ENCODE measurements at regions not wholly inside any gene's neighbourhood (a gene's known extent, or its start where the extent isn't known, plus 50 kb on each side); places are given as distances from the start of the nearest gene placed in this dataset.
"Not testable (repeated sequence)": the region's sequence is repeated elsewhere in the genome, so short reads cannot be mapped to it uniquely, and the experiment has no call there.

DNA sequence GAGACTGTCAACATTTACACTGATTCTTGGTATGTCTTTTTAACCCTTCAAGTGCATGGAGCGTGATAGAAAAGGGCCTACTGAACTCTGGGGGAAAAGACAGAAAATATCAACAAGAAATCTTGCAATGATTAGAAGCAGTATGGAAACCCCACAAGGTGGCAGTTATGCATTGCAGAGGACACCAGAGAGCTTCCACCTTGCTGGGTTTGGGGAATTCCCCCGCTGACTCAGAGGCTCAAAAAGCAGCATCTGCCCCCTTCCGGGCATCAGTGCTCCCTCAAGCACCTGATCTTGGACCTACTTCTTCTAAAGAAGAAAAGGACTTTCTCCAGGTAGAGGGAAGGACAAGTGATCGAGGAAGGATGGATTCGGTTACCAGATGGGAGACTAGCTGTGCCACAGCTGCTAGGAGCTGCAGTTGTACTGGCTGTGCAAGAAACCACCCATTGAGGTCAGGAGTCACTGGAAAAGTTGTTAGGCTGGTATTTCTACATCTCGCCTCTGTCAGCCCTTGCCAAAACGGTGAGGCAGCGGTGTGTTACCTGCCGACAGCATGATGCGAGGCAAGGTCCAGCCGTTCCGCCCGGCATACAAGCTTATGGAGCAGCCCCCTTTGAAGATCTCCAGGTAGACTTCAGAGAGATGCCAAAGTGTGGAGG lies 102.8 kb upstream of the OSBPL11 start:
- not testable (repeated sequence) for DNase-seq

DNA sequence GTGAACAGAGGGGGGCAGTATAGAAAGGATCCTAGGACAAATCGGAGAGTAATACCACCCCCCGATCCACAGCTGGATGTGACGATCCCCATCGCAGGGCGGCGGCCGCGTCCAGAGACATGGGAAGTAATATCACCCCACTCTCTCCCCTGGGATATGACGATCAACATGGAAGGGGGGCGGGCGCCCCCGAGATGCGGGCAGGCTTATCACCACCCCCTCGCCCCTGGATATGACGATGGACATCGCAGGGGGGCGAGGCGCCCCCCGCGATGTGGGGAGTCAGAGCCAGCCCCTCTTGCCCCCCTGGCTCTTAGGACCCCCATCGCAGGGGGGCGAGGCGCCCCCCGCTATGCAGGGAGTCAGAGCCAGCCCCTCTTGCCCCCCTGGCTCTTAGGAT lies 120.4 kb upstream of the OSBPL11 start:
- DNase-seq: no peak

DNA sequence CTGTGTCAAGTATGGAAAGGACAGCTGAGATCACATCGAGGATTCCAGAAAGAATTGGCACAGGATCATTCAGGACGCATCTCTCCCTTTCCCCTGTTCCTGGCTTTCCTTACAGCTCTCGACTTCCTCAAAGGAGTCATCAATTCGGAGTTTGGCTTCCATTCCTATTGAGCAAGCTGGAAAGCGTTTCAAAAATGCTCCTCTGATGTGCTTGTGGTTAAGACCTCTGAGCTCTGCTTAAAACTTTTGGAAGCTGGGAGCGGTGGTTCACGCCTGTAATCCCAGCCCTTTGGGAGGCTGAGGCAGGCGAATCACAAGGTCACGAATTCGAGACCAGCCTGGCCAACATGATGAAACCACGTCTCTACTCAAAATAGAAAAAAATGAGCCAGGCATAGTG lies 136.9 kb upstream of the OSBPL11 start:
- DNase-seq: not testable (repeated sequence)

DNA sequence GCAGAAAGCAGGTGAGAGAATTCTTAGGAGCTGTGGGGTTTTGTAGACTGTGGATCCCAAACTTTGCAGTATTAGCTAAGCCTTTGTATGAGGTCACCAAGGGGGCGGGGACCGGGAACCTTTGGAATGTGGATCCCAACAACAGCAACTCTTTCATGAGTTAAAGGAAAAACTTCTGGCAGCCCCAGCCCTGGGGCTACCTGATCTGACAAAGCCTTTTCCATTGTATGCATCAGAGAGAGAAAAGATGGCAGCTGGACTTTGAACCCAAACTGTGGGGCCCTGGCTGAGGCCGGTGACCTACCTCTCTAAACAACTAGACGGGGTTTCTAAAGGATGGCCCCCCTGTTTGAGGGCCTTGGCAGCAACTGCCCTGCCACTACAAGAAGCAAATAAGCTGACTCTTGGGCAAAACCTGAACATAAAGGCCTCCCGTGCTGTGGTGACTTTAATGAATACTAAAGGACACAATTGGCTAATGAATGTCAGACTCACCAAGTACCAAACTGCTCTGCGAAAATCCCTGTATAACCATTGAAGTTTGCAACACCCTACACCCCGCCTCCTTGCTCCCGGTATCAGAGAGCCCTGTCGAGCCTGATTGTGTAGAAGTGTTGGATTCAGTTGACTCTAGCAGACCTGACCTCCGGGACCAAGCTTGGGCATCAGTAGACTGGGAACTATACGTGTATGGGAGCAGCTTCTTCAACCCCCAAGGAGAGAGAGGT lies 146.9 kb upstream of the OSBPL11 start:
- not testable (repeated sequence) for DNase-seq

DNA sequence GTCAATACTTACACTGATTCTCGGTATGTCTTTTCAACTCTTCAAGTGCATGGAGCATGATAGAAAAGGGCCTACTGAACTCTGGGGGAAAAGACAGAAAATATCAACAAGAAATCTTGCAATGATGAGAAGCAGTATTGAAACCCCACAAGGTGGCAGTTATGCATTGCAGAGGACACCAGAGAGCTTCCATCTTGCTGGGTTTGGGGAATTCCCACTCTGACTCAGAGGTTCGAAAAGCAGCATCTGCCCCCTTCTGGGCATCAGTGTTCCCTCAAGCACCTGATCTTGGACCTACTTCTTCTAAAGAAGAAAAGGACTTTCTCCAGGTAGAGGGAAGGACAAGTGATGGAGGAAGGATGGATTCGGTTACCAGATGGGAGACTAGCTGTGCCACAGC lies 147.5 kb upstream of the OSBPL11 start:
- DNase-seq: not testable (repeated sequence)

DNA sequence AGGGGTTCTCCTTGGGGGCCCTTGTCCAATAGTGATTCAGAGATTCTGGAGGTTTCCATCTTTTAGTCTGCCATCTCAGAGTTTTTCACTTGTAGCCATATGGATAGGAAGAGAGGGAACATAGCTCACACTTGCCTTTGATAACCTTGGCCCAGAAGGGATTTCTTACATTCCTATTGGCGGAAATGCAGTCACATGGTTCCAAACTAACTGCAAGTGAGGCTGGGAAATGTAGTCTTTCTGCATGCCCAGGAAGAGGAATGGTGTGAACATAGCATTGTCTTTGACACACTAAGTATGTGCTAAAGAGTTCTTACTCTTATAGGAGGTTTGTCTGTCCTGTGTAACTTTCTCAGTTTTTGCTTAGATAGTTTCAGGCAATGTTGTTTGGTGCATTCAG lies 161.8 kb upstream of the OSBPL11 start:
- not testable (repeated sequence) for DNase-seq

DNA sequence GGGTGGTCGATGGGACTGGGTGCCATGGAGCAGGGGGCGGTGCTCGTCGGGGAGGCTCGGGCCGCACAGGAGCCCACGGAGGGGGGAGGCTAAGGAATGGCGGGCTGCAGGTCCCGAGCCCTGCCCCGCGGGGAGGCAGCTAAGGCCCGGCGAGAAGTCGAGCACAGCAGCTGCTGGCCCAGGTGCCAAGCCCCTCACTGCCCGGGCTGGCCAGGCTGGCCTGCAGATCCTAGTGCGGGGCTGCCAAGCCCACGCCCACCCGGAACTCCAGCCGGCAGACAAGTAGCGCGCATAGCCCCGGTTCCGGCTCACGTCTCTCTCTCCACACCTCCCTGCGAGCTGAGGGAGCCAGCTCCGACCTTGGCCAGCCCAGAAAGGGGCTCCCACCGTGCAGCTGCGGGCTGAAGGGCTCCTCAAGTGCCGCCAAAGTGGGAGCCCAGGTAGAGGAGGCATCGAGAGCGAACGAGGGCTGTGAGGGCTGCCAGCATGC lies 163.4 kb upstream of the OSBPL11 start:
- DNase-seq: peak; percentile 20

DNA sequence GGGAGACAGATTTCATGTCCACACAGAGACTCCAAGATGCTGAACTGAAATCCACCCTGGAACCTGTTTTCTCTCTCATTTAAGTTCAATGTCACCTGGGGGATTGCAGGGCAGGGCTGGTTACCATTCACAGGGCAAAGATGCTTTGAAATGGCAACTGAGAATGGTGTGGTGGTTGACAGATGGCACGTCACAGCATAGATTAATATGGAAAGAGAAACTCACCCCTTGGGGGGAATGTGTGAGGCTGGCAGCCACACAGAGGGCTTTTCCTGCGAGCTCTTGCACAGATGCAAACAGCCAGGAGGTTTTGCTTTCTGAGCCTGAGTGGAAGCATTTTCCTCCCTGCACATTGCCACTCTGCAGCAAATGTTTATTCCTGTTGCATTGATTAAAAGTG lies 167.3 kb upstream of the OSBPL11 start:
- DNase-seq: not testable (repeated sequence)

DNA sequence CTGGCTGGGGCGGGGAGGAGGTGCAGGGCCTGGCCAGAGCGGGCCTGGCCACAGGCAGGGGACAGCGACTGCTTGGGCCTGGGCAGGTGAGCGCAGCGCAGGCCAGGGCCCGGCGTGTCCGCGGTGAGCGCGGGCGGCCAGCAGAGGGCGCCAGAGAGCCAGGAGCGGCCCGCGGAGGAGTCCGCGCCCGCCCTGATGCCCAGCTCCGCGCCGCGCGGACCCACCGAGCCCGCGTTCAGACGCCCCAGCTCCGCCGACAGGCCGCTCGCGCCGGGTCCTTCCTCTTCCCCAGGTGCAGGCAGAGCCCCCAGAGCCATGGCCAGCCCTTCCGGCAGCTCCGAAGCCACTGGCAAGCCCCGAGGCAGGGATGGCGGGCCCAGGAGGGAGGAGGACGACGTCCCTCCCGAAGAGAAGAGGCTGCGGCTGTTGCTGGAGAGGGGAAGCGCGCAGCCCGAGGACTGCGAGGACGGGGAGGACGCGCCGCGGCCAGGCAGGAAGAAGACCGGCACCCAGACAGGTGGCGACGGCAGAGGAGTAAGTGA lies 171.1 kb upstream of the OSBPL11 start:
- peak; percentile 12 for DNase-seq

DNA sequence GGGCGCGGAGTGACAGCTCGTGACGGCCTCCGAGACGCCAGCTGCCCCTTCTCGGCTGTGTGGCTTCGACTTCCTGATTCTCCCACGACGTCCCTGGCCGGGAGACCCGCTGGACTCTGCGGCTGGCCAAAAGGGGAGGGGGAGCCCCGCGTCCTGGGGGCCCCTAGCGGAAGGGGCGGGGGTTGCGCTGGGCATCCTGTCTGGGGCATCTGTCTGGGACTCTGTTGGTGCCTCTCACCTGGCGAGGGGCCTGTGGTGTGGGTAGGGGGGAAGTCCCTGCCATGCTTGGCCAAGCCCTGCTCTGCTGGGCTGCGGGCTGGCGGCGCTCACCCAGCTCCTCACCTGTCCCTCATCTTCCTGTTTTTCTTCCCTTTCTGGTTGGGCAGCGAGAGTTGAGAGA lies 171.6 kb upstream of the OSBPL11 start:
- DNase-seq: not testable (repeated sequence)

DNA sequence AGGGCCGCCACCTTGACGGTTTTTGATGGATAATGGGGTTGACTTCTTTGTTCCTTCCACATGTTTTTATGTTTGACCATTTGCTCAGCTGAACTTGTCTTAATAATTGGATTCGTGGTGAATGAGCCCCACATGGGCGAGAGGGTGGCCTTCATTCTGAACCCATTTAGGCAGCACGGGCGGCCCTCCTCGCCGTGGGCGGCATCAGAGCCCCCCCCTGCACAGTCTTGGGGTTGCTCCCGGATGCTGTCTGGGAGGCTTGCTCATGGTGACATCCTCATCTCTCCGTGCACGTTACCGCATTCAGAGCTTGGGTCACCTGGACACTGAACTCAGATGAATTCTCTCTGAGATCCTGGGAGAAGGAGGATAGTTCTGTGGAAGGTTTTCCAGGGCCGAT lies 172.3 kb upstream of the OSBPL11 start:
- no peak for DNase-seq

DNA sequence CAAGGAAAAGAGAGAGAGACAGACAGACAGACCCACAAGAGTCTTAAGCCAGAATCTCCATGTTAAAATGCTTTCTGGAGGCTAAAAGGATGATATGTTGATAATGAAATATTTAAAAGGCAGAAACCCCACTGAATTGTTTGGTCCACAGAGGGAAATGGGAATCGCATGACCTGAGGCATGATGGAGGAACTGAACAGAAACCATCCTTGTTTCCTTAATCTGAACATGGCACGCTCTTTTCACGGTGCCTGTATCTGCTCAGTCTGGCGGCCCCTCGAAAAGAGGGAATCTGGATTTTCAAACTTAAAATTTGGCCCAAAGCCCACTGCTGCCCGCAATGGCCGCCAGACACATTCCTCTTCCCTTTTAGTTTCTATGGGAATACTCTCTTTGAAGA lies 173.5 kb upstream of the OSBPL11 start:
- DNase-seq: not testable (repeated sequence)

DNA sequence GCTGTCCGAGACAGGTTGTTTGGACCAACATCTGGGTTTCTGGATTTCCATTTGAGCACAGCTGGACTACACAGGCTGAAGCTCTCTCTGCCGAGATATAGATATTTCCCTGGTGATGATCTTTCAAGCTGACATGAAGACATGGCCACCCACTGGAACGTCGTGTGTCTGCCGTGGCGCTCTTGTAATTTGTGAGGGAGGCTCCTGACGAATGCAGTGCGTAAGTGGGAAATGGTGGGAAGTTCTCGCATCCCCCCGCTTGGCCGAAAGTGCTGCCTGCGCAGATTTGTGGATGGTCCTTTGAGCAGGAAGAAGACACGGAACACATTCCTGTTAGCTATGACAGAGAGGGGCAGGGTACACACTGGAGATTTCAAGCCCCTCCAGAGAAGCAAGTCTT lies 176.2 kb upstream of the OSBPL11 start:
- not testable (repeated sequence) for DNase-seq

DNA sequence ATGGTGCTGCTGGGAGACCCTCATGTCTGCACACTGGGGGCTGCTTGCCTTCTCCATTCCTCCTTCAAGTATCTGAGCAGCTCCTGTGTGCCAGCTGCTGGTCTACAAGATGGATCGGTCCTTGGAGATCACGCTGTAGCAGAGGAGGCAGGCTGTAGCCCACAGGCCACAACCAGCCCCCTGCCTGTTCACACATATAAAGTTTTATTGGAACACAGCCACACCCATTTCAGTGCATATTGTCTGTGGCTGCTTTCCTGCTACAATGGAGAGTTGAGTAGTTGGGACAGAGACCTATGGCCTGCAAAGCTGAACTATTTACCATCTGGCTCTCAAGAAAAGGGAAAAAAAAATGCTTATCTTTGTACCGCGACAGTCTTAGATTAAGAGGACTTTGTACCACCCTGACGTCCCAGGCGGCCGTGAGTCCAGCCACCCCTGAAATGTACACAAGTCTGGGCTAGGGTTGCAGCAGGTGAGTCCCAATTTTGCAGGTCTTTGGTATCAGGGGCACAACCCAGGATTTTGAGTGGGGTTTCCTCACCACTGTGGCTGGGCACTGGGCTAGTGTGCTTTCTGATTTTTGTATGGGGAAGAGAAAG lies 179.2 kb upstream of the OSBPL11 start:
- not testable (repeated sequence) for DNase-seq

DNA sequence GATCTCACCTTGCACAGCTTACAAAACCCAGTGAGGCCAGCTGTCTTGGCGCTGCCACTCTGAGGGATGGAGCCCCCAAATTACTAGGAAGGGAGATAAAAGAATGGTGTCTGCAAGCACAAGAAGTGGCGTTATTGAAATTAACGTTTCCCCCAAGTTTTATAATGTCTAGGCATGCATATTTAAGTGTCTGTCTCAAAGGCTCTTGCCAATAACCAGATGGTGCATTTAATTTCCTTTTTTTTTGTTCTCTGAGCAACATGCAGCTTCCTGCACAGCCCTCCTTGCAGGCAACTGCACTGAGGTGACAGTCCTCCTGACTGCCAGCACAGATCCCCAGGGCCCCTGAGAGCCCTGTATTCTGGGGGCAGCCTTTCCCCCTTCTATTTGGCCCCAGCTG lies 179.8 kb upstream of the OSBPL11 start:
- not testable (repeated sequence) for DNase-seq

DNA sequence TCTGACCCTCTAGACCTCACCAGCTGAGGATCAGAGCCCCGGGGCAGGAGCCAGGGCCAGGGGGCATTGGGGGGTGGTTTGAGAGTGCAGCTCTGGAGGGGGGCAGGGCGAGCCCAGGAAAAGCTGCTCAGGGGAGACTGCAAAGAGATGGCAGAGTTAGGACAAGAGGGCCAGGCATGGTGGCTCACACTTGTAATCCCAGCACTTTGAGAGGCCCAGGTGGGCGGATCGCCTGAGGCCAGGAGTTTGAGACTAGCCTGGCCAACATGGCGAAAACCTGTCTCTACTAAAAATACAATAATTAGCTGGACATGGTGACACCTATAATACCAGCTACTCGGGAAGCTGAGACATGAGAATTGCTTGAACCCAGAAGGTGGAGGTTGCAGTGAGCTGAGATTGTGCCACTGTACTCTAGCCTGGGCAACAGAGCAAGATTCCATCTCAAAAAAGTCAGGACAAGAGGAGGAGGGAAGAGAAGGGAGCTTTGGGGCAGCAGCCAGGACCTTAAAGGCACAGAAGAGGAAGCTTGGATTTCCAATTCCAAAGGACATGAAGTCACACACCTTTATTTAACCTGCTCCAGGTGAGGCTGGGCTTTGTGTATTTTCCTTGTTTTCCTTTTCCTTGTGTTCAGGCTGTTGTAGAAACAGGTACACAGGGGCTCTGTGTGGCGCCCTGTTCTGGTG lies 180.5 kb upstream of the OSBPL11 start:
- DNase-seq: not testable (repeated sequence)

DNA sequence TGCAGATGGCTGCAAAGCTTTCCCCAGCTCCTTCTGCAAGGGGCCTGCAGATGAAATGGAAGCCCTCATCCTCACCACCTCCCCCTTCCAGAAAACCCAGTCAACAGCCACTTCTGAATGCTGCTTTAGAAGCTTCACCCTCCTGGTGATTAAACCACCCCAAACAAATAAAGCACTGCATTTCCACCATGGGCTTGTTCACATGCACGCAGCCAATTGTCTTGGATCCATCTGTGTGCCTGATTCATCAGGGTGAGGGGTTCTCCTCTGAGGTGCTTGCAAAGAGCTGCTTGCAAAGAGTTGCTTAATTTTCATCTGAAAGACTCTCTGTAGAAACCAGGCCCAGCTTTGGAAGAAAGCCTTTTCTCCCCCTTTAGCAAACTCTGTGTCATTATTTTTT lies 184.0 kb upstream of the OSBPL11 start:
- DNase-seq: not testable (repeated sequence)

DNA sequence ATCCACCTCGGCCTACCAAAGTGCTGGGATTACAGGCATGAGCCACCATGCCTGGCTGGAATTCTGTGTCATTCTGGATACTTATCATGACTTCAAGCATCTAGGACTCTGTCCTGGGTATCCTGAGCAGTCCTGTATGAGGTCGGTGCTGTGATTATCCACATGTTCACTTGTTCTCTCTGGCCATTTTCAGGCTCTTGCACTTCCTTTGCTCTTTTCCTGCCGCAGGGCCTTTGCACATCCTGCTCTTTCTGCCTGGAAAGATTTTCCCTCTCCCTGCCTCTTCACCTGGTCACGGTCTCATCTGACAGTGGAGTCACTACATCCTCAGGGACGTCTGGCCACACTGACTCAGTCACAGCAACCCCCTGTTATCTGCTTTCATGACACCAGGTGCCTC lies 184.6 kb upstream of the OSBPL11 start:
- not testable (repeated sequence) for DNase-seq

DNA sequence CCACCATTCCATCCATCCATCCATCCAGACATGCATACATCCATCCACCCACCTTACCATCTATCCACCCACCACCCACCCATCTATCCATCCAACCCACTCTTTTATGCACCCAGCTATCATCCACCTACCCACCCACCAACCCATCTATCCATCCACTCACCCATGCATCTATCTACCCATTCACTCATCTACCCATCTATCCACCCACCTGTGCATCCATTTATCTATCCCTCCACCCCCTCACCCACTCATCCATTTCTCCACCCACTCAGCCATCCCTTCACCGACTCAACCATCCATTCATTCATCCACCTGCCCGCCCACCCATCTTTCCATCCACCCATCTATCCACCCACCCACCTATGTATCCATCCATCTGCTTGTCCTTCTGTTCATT lies 186.4 kb upstream of the OSBPL11 start:
- not testable (repeated sequence) for DNase-seq

DNA sequence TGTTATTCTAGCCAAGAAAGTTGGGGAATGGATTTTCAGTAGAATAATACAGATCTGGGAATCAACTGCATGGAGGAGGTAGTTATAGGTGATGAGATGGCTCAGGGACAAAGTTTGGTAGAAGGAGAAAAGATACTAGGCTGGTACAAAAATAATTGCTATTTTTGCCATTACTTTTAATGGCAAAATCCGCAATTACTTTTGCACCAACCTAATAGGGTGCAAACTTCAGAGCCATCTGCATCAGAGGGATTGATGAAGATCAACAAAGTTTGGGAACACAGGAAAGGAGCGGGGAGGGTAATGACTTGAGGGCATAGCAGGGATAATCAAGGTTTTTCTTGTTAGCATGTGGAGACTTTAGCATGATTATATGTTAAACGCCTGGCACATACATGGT lies 178.7 kb upstream of the ROPN1B start:
- DNase-seq: not testable (repeated sequence)

DNA sequence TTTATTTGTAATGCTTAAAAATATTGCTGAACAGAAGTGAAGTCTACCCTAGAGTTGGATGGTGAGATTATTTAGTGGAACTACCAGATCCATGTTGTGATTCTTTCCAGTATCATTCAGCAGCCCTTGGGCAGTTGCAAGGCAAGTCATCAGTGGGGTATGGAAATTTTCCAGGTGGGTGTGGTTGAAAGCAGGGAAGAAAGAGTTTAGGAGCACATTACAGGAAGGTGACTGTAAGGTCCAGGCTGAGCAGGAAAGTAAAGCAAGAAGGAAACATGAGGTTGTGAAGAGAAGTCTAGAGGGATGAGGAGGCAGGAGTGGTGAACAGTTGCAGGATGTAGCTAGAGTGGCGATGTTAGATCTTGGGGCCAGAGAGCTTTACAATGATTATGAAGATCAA lies 178.0 kb upstream of the ROPN1B start:
- not testable (repeated sequence) for DNase-seq

DNA sequence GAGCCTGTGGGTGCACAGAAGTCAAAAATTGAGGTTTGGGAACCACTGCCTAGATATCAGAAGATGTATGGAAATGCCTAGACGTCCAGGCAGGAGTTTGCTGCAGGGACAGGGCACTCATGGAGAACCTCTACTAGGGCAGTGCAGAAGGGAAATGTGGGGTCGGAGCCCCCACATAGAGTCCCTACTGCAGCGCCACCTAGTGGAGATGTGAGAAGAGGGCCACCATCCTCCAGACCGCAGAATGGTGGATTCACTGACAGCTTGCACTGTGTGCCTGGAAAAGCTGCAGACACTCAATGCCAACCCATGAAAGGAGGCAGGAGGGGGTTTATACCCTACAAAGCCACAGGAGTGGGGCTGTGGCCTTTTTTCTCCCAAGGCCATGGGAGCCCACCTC lies 159.0 kb upstream of the ROPN1B start:
- DNase-seq: not testable (repeated sequence)

DNA sequence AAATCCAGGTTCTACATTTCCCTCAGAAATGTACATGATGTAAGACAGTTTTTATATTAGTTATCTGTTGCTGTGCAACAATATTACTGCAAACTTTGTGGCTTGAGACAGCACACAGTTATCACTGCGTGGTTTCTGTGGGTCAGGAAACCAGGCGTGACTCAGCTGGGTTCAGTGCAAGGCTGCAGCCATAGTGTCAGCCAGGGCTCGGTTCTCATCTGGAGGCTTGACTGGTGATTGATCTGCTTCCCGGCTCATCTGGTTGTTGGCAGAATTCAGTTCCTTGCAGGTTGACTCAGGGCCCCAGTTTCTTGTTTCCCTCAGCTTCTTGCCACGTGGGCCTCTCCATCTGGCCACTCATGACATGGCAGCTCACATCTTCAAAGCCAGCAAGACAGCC lies 146.8 kb upstream of the ROPN1B start:
- DNase-seq: not testable (repeated sequence)
